ENCODE measurements at regions not wholly inside any gene's neighbourhood (a gene's known extent, or its start where the extent isn't known, plus 50 kb on each side); places are given as distances from the start of the nearest gene placed in this dataset.

- no peak for TF ChIP-seq CTCF (IDR thresholded peaks at IDR 0.05)
- POLR2A ChIA-PET: no interaction called here
- Mint-ChIP-seq H3K4me1 (no peaks in the 10 kb centered on the region), H3K36me3 (ENCODE audit: low read depth) (no peaks in the 10 kb centered on the region), H3K9me3 (no peaks in the 10 kb centered on the region), H3K4me3 (no peak overlapping the region), H3K27ac (no peak overlapping the region), H3K27me3 (peaks cover 10% of the 10 kb centered on the region)
- intact Hi-C loops (cut with micrococcal nuclease): loop anchor here (10.0 kb wide), 1 partner anchor 169 kb away; no protein-coding TSS in a partner anchor
- CTCF ChIA-PET: no interaction called here
- no peak for DNase-seq
- ATAC-seq (ENCODE audit: low read depth): no peak
Observed at GRCh38 chr18:76546088-76546435, 51.0 kb upstream of the ZNF516 start.

- TF ChIP-seq CTCF (IDR thresholded peaks at IDR 0.05): no peak
- ATAC-seq (ENCODE audit: low read depth) (no peak), DNase-seq (no peak)
- H3K27me3 Mint-ChIP-seq: peaks cover 10% of the 10 kb centered on the region
- no peaks in the 10 kb centered on the region for H3K4me1 Mint-ChIP-seq
- H3K36me3 Mint-ChIP-seq (ENCODE audit: low read depth): no peaks in the 10 kb centered on the region
- H3K9me3 Mint-ChIP-seq: no peaks in the 10 kb centered on the region
- no peak overlapping the region for H3K27ac Mint-ChIP-seq
- no peak overlapping the region for H3K4me3 Mint-ChIP-seq
- POLR2A ChIA-PET: no interaction called here
- CTCF ChIA-PET: no interaction called here
- intact Hi-C loops (cut with micrococcal nuclease): loop anchor here (10.0 kb wide), 1 partner anchor 169 kb away; no protein-coding TSS in a partner anchor
Observed at GRCh38 chr18:76545433-76546087, 50.5 kb upstream of the ZNF516 start.

GRCh38 chr18:76544511-76545345 lies 49.7 kb upstream of the ZNF516 start:
- H3K9me3 Mint-ChIP-seq: no peaks in the 10 kb centered on the region
- H3K4me3 Mint-ChIP-seq: no peak overlapping the region
- ChIA-PET POLR2A (no interaction called here), CTCF (no interaction called here)
- intact Hi-C loops (cut with micrococcal nuclease): loop anchor here (10.0 kb wide), 1 partner anchor 170 kb away; no protein-coding TSS in a partner anchor
- DNase-seq: no peak
- H3K27ac Mint-ChIP-seq: no peak overlapping the region
- peaks cover 15% of the 10 kb centered on the region for H3K27me3 Mint-ChIP-seq
- H3K36me3 Mint-ChIP-seq (ENCODE audit: low read depth): no peaks in the 10 kb centered on the region
- H3K4me1 Mint-ChIP-seq: no peaks in the 10 kb centered on the region
- no peak for ATAC-seq (ENCODE audit: low read depth)
- TF ChIP-seq CTCF (IDR thresholded peaks at IDR 0.05): no peak
